Liver (tissue), 3 donors: ENCODE measurements at regions not wholly inside any gene's neighbourhood (a gene's known extent, or its start where the extent isn't known, plus 50 kb on each side); places are given as distances from the start of the nearest gene placed in this dataset.

Source experiments
- CTCF ChIP-seq: fragments of 150-350 bp; IDR thresholded peaks from 2 replicates; pipeline ENCODE4 v1.5.1; 2017; ENCODE audit warnings: improper control_type of control experiment, low read depth, low read length; ENCODE audit not compliant: missing input control
- EGR1 ChIP-seq, 2 donors: IDR thresholded peaks; 2 replicates each; pipeline ENCODE4 v1.6.1; 2016 to 2018; ENCODE audit warnings: antibody characterized with exemption in 2 of 2, low read depth in 2 of 2
- RAD21 ChIP-seq, 2 donors: IDR thresholded peaks; 2 replicates each; pipeline ENCODE4 v1.6.1; 2016; ENCODE audit warnings: antibody characterized with exemption in 2 of 2, mild to moderate bottlenecking in 2 of 2
- REST ChIP-seq: IDR thresholded peaks from 2 replicates; pipeline ENCODE4 v1.6.1; 2016; ENCODE audit warnings: antibody characterized with exemption, mild to moderate bottlenecking
- YY1 ChIP-seq: IDR thresholded peaks from 2 replicates; pipeline ENCODE4 v1.6.1; 2016; ENCODE audit warnings: antibody characterized with exemption, mild to moderate bottlenecking
- TF ChIP-seq, protein P1 (sequence below): IDR thresholded peaks from 2 replicates; pipeline ENCODE4 v1.6.1; 2016; ENCODE audit warnings: antibody characterized with exemption
- donor health status: healthy.
- donor health status: healthy.

DNA sequence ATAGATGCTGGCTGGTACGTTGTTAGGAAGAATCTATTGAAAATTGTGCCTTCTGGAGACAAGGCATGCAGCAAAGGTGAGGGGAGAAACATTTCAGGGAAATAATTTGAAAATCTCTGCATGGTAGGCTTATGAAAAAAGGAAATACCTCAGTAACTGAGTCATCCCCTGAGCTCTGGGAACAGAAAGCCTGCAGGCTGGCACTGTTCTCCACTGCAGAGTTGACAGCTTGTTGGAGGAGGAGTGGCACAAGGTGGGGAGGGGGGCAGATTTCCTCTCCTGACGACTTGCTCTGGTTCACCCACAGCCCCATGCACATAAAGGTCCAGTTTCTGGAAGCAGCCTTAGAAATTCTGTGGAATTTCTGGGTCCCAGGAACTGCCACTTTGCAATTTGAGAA lies 179.4 kb downstream of the ABHD5 start:
- TF ChIP-seq, protein P1, sequence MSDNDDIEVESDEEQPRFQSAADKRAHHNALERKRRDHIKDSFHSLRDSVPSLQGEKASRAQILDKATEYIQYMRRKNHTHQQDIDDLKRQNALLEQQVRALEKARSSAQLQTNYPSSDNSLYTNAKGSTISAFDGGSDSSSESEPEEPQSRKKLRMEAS: no peak
- TF ChIP-seq EGR1 (IDR thresholded peaks at IDR 0.05; ENCODE audit: low read depth in 2 of 2): no peak
- TF ChIP-seq CTCF: no peak
- no peak for TF ChIP-seq REST
- no peak for TF ChIP-seq RAD21 (IDR thresholded peaks at IDR 0.05)
- no peak for TF ChIP-seq YY1
